Vagina (tissue), 2 donors: ENCODE measurements at regions not wholly inside any gene's neighbourhood (a gene's known extent, or its start where the extent isn't known, plus 50 kb on each side); places are given as distances from the start of the nearest gene placed in this dataset.

Source experiments
- CTCF ChIP-seq, 3 experiments: fragments of 450-650 bp in 2 of 3; fragments of 200-600 bp in 1 of 3; sonication (generic) in 1 of 3; IDR thresholded peaks; one replicate each; pipeline ENCODE4 v1.5.1; 2017 to 2019; ENCODE audit warnings: antibody characterized with exemption in 3 of 3, mild to moderate bottlenecking in 2 of 3, moderate library complexity in 2 of 3
- POLR2AphosphoS5 ChIP-seq, 2 donors: sonication (generic); formaldehyde crosslinking; IDR thresholded peaks; one replicate each; pipeline ENCODE4 v1.9.0; 2017; ENCODE audit warnings: antibody characterized with exemption in 2 of 2, mild to moderate bottlenecking in 2 of 2, low read depth in 1 of 2; ENCODE audit not compliant: insufficient read depth in 1 of 2

DNA sequence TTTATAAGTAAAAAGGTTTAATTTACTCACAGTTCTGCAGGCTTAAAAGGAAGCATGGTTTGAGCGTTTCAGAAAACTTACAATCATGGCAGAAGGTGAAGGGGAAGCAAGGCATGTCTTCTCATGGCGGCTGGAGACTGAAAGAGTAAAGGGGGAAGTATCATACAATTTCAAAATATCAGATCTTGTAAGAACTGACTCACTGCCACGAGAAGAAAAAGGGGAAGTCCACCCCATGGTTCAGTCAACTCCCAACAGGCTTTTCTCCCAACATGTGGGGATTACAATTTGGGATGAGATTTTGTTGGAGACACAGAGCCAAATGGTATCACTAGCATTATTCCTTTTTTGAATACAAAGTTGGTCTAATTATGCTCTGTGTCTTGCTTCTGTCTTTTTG lies 627.9 kb upstream of the ST8SIA4 start:
- TF ChIP-seq CTCF (IDR thresholded peaks at IDR 0.05), result no peak
- TF ChIP-seq POLR2AphosphoS5 (IDR thresholded peaks at IDR 0.05; ENCODE audit: insufficient read depth in 1 of 2, low read depth in 1 of 2), result no peak
